Esophagus muscularis mucosa (tissue), 3 donors: ENCODE measurements at regions not wholly inside any gene's neighbourhood (a gene's known extent, or its start where the extent isn't known, plus 50 kb on each side); places are given as distances from the start of the nearest gene placed in this dataset.

Experiments
- CTCF ChIP-seq, 3 experiments: fragments of 200-600 bp in 2 of 3; fragments of 450-650 bp in 1 of 3; sonication (generic) in 2 of 3; IDR thresholded peaks; one replicate each; pipeline ENCODE4 v1.5.1; 2017 to 2019; ENCODE audit warnings: antibody characterized with exemption in 3 of 3, mild to moderate bottlenecking in 2 of 3, moderate library complexity in 1 of 3
- POLR2A ChIP-seq: fragments of 450-650 bp; IDR thresholded peaks from one replicate; pipeline ENCODE4 v1.6.1; 2017; ENCODE audit warnings: antibody characterized with exemption, moderate library complexity, mild to moderate bottlenecking, low read depth
- POLR2AphosphoS5 ChIP-seq, 2 donors: sonication (generic); formaldehyde crosslinking; IDR thresholded peaks; one replicate each; pipeline ENCODE4 v1.6.1; 2017; ENCODE audit warnings: antibody characterized with exemption in 2 of 2

GRCh38 chr7:1318661-1319060 lies 86.0 kb downstream of the UNCX start:
- TF ChIP-seq CTCF (IDR thresholded peaks at IDR 0.05) (no peak), POLR2AphosphoS5 (IDR thresholded peaks at IDR 0.05) (no peak), POLR2A (no peak)
